HL-60 (cell line): ENCODE measurements at regions not wholly inside any gene's neighbourhood (a gene's known extent, or its start where the extent isn't known, plus 50 kb on each side); places are given as distances from the start of the nearest gene placed in this dataset.

Experiments
- CTCF ChIP-seq: IDR thresholded peaks from one replicate; pipeline ENCODE4 v1.5.1; 2011; ENCODE audit warnings: low read length, control low read depth, inconsistent platforms; ENCODE audit not compliant: insufficient read depth
- GABPA ChIP-seq: IDR thresholded peaks from 2 replicates; pipeline ENCODE4 v1.6.1; 2012; ENCODE audit warnings: low read depth
- SPI1 ChIP-seq: IDR thresholded peaks from 2 replicates; pipeline ENCODE4 v1.6.1; 2012; ENCODE audit warnings: low read depth, mild to moderate bottlenecking, borderline replicate concordance

GRCh38 chr20:51979226-51979625 is 176.9 kb upstream of the SALL4 start:
- TF ChIP-seq CTCF = no peak
- TF ChIP-seq GABPA = no peak
- no peak for TF ChIP-seq SPI1
